HG03460 (cell line): ENCODE measurements at regions not wholly inside any gene's neighbourhood (a gene's known extent, or its start where the extent isn't known, plus 50 kb on each side); places are given as distances from the start of the nearest gene placed in this dataset.
"Not testable (repeated sequence)": the region's sequence is repeated elsewhere in the genome, so short reads cannot be mapped to it uniquely, and the experiment has no call there.

Source experiments
- ATAC-seq: cut with Tn5 transposase; IDR thresholded peaks from one replicate; pipeline ENCODE4 v1.9.1; 2021; ENCODE audit not compliant: unreplicated experiment

- ATAC-seq, result no peak
These were observed 113.2 kb upstream of the ALDH1A3 start for GRCh38 chr15:100766243-100767000.

- no peak for ATAC-seq
These were observed 112.4 kb upstream of the ALDH1A3 start for GRCh38 chr15:100767001-100767825.

GRCh38 chr15:100768501-100768931 lies 111.1 kb upstream of the ALDH1A3 start:
- no peak for ATAC-seq

GRCh38 chr15:100769043-100769974 lies 110.3 kb upstream of the ALDH1A3 start:
- no peak for ATAC-seq

- ATAC-seq, result no peak
These were observed 109.7 kb upstream of the ALDH1A3 start for GRCh38 chr15:100769975-100770340.

GRCh38 chr15:100770661-100771584 lies 108.7 kb upstream of the ALDH1A3 start:
- no peak for ATAC-seq

GRCh38 chr15:100771746-100772145 lies 107.9 kb upstream of the ALDH1A3 start:
- no peak for ATAC-seq

GRCh38 chr15:100772478-100772877 lies 107.2 kb upstream of the ALDH1A3 start:
- ATAC-seq, result no peak

GRCh38 chr15:100772892-100773520 lies 106.6 kb upstream of the ALDH1A3 start:
- ATAC-seq, result no peak

- not testable (repeated sequence) for ATAC-seq
These were observed 105.6 kb upstream of the ALDH1A3 start for GRCh38 chr15:100774044-100774443.

GRCh38 chr15:100775581-100776185 lies 103.9 kb upstream of the ALDH1A3 start:
- no peak for ATAC-seq

- ATAC-seq, result no peak
These were observed 101.8 kb upstream of the ALDH1A3 start for GRCh38 chr15:100777821-100778220.

GRCh38 chr15:100778831-100779288 lies 100.8 kb upstream of the ALDH1A3 start:
- ATAC-seq, result no peak

GRCh38 chr15:100779331-100780207 lies 100.1 kb upstream of the ALDH1A3 start:
- ATAC-seq, result no peak

GRCh38 chr15:100780208-100780800 lies 99.3 kb upstream of the ALDH1A3 start:
- ATAC-seq, result no peak

GRCh38 chr15:100781061-100781960 lies 98.3 kb upstream of the ALDH1A3 start:
- no peak for ATAC-seq
